GM21367 (cell line): ENCODE measurements at regions not wholly inside any gene's neighbourhood (a gene's known extent, or its start where the extent isn't known, plus 50 kb on each side); places are given as distances from the start of the nearest gene placed in this dataset.
A peak's percentile ranks its signal among the peaks of the same experiment; 100 is the strongest.
"Not testable (repeated sequence)": the region's sequence is repeated elsewhere in the genome, so short reads cannot be mapped to it uniquely, and the experiment has no call there.

Experiments used
- ATAC-seq: cut with Tn5 transposase; IDR thresholded peaks from one replicate; pipeline ENCODE4 v1.9.1; 2021; ENCODE audit not compliant: unreplicated experiment

DNA sequence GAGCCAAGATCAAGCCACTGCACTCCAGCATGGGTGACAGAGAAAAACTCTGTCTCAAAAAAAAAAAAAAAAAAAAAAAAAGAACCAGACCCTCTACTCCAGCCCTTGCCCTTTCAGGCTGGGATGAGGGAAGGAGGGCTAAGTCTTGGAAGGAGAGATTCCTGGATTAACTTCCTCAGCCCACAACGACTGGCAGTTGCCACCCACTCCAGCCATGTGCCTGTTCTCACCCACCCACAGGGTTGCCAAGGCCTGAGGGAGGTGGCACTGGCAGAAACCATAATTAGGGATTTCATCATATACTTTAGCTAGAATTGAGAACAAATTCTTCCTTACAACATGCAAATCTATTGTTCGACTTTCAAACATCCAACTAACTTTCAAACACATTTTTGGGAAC, 87.8 kb upstream of the SLC30A5 start:
- ATAC-seq = no peak

DNA sequence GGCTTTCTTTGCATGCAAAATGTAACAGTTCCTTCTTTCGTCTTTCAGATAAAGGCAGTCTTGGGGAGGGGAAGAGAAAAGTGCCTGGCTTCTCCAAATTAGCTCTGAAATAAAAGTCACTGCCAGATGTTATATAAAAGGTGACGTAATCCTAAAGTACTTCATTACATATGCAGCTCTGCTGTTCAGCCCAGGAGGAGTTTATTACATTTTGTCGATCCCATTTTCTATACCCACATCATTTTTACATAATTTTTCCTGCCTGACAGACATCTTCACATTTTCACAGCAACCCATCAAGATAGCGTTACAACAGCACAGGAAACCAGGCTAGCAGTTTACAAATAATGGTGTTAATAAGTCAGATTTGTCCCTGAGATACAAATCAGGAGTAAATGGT, 86.7 kb upstream of the SLC30A5 start:
- ATAC-seq = no peak

DNA sequence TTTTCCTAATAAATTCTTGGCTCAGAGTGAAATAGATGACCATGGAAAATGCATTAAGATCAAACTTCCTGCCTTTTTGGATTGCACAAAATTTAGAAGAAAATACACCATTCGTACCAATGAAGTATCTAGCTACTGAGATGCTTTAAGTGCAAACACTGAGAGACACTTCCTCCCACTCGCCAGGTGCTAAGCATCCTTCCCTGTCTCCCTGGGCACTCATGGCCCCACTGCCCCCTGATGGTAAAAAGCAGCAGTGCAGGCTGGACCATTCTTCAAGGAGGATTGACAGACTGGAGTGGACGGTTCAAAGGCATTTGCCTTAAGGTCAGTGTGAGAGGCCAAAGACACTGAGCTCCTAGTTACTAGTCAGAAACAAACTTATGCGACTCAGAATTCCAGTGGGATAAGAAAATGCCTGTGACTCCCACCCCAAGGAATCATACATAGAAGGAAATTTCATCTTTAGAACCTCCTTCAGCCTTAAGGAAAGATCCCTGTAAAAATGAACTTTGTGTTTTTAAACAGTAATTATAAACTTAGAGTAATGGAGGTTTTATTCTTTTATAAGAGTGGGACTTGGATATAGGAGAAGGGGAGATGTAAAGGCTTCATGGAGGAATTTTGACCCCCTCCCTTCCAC, 86.0 kb upstream of the SLC30A5 start:
- peak; percentile 94 for ATAC-seq

DNA sequence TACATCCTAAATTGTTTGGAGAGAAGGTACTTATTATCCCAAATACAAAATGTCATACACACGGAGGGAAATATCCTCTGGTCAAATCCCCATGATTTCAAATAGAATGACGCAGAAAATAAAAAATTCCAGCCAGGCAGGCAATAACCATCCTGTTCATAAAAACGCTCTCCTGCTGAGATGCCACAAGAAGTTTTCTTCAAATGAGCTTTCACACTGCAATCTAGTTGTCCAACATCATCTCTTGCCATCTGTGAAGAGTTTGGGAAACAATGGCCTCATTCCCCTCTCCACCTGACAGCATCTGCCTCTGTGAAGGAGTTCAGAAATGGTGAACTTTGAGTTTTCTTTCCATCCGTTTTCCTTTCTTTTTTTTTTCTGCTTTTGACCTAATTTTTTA, 83.3 kb upstream of the SLC30A5 start:
- no peak for ATAC-seq

DNA sequence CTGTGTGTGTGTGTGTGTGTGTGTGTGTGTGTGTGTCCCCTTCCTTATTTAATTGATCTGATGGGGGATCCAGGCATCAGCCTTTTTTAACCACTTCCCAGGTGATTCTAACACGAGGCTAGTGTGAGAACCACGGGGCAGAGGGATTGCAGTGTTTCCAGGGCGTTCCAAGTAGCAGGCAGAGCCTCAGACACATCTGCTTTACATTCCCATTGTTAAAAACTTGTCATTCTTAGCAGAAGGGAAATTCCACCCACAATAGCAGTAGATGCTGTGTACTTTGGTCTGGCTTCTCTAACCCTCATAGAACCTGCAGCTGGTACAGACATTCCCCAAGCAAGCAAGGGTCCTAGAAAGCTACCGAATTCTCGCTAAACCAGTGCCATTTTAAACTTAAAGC, 81.9 kb upstream of the SLC30A5 start:
- no peak for ATAC-seq

DNA sequence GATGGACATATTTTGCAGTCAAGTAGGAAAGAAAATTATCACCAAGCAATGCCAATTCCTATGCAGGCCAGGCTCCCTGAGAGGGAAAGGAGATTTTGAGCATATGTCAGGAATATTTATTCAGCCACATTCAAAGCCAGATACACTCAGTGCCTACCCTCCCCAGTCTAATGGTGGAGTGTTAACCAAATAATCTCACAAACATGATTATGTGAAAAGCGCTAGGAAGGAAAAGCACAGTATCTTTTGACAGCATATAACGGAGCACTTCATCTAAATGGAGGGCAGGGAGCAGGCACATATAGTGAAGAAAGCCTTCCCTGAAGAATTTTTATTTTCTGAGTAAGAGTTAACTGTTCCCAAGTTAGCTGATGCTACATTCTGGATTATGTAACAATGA, 80.3 kb upstream of the SLC30A5 start:
- no peak for ATAC-seq

DNA sequence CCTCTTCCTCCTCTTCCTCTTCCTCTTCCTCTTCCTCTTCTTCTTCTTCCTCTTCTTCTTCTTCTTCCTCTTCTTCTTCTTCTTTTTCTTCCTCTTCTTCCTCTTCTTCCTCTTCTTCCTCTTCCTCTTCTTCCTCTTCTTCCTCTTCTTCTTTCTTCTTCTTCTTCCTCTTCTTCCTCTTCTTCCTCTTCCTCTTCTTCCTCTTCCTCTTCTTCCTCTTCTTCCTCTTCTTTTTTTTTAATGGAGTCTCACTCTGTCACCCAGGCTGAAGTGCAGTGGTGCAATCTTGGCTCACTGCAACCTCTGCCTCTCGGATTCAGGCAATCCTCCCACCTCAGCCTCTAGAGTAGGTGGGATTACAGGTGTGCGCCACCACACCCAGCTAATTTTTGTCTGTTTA, 79.8 kb upstream of the SLC30A5 start:
- ATAC-seq = not testable (repeated sequence)

DNA sequence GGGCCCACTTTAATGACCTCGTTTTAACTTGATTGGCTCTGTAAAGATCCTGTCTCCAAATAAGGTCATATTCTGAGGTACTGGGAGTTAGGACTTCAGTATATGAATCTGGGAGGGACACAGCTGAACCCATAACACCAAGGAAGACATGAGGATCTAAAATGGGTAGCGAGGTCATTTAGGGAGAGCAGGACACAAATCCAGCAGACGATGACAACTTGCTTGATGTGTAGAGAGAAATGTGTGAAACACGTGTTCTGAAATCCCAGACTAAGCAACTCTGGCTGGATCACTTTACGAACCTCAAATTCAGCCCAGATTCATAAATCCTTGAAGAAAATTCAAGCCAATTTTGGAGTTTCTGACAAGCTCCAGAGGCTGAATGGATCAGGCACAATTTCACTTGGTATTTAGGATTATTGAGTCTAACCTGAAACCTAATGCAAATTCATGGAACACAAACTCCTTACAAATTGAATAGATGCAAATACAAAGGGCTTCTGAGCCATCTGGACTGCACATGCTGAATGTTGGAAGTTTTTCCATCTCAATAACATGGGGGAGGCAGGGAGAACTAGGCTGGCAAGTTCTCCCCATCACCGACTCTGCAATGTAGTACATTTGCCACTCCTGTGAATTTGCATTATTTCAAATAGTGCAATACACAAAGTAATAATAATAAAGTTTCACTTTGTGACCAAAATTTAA, 74.0 kb upstream of the SLC30A5 start:
- ATAC-seq = no peak

DNA sequence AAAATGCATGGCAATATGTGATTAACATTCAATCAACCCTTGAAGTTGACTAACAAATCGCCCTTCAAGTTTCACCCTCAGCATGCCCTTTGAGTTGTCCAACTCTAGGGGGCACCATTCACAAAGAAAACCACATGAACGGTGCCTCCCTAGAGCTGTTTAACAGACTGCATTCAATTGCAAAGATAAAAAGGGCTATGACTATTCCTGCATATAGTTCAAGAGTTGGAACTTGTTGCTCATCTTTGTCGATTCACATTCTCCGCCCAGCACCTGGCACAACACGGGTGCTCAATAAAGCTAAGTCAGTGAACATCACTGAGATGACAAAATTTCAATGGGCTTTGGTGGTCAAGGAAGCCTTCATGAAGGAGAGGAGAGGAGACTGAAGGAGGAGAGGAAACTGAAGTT, 69.6 kb upstream of the SLC30A5 start:
- ATAC-seq = no peak

DNA sequence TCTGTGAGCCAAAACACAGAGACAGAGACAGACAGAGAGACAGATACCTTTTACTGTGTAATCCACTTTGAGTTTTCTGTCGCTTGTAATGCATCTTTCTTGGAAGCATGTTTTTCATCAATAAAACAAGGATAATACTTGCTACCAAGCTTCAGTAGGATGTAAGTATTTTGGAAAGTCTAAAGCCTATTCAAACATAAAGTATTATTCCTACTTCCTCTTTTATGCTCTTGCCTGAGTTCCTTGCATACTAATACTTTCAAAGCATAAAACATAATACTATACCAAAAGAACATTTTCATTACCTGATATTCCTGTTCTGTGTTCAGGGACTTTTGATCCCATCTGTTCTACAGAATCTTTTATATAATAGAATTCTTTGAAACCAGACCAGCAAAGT, 64.5 kb upstream of the SLC30A5 start:
- ATAC-seq = no peak

DNA sequence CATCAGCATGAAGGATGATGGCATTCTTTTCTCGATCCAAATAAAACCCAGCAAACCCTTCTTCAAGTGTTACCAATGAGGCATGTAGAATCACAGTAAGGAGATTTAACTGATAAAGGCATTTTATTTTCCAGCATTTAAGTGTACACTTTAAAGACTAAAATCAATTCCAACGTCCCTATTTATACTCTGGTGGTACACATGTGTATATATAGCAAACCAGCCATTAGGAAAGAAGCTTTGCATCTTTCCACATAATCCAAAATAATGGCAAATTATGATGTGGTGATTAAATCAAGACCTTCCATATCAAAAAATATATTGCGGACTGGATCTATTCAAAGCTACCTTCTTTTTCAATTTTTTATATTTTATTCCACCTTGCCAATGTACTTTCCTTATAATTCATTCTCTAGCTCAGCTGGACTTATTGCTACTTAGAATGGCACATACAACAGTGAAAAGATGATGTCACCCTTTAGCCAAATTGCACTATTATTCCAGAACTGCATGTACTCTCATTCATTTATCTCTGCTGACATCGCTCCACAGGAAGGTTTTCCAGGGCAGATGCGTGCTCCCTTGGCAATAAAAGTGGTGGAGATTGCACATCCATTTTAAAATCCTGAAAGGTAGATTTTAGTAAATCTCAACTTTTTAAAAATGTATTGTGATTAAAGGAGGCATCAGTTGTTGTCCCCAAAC, 63.3 kb upstream of the SLC30A5 start:
- no peak for ATAC-seq

DNA sequence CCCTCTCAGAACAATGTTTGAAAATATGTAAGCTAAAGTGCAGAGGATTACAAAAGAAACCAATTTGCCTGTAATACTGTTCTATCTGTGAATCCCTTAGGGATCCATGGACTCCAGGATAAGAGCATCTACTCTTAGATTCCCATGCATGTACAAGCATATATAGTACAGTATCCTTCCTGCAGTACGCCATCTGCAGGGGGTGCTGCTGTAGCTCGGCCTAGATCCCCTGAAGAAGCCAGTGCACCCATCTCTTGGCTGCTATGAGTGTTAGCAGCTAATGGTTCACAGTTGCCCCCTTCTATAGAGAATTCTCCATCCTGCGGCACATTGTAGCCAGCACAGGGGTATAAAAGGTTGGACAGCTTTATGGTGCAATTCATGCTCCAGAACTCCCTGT, 61.8 kb upstream of the SLC30A5 start:
- no peak for ATAC-seq

DNA sequence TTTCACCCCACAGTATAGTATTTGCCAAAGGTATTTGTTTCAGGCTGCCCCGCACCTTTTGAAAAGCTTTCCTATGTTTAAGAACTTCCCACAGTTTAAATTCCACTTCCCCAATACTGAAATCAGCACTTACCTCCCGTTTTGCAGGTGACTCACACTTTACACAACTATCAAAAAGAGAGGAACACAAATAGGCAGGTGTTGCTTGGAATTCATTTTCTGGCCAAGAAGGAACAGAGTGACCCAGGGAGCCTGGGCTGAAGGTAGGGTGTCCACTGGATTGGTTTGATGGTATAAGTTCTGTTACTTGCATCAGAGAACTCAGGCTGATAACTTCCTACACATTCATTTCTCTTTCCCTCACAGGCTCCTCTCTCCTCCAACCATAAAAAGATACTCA, 60.1 kb upstream of the SLC30A5 start:
- ATAC-seq = no peak

DNA sequence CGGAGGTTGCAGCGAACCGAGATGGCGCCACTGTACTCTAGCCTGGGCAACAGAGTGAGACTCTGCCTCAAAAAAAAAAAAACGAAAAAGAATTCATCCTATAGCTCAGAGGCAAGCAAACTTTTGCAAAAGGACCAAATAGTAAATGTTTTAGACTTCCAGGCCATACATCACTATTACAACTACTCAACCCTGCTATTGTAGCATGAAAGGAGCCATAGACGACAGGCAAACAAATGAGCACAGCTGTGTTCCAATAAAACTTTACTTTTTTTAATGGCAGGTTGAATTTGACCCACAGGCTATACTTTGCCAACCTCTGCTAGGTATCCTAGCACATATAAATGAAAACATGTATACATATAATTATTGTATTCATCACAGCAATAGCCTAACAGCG, 58.9 kb upstream of the SLC30A5 start:
- no peak for ATAC-seq

DNA sequence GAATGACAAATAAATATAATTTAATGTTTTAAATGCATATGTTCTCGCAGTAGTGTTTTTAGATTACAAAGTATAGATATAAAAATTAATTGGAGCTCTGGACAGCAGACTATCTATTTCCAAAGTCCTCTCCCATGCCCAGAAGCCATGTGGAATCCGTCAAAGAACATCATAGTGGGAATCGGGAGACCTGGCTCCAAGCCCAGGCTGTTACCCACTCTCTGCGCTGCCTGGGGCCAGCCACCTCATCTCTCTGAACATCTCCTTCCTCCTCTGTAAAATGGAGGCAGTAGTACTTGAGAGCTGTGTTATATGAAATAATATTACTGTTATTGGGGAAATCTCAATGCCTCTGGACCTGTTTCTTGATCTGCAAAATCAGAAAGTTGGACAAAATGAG, 58.1 kb upstream of the SLC30A5 start:
- ATAC-seq = no peak

DNA sequence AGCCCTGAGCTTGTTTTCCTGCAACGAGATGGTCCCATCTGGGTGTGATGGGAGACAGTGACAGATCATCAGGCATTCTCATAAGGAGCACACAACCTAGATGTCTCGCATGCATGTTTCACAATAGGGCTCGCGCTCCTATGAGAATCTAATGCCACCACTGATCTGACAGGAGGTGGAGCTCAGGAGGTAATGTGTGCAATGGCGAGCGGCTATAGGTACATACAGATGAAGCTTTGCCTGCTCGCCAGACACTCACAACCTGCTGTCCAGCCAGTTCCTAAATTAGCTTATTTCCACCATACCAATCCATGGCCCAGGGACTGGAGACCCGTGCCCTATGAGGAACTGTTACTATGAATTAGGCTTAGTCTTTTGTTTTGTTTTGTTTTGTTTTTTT, 55.3 kb upstream of the SLC30A5 start:
- ATAC-seq = no peak

DNA sequence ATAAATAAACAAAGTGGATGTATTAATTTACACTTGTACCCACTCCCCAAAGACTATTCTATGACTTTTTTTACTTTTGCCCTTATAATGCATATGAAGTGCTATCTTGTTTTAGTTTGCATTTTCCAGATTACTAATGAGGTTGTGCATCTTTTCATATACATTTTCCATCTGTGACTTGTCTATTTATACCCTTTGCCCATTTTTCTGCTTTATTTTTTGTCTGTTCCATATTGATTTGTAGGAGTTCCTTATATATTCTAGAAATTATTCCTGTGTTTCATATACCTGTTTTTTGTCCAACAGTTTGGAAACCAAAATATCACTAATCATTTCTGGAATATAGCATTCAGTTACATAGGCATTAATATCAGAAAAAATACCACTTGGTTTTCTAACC, 54.0 kb upstream of the SLC30A5 start:
- ATAC-seq = no peak

DNA sequence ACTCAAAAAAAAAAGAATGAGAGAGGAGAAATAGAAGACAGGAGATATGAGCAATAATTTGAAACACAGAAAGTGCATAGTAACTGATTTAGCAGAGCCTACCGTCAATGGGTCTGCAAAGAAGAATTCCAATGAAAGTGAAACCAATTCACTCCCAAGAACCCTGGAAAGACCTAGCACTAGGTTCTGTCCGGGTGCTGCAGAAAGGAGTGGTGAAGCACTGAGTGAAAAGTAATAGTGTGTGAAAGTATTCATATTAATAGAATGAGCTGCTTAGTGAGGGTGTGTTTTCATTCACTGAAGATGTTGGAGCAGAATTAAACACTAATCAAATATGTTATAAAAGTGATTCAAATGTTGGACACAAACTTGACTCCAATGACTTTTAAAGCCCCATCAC, 51.3 kb upstream of the SLC30A5 start:
- peak; percentile 31 for ATAC-seq

DNA sequence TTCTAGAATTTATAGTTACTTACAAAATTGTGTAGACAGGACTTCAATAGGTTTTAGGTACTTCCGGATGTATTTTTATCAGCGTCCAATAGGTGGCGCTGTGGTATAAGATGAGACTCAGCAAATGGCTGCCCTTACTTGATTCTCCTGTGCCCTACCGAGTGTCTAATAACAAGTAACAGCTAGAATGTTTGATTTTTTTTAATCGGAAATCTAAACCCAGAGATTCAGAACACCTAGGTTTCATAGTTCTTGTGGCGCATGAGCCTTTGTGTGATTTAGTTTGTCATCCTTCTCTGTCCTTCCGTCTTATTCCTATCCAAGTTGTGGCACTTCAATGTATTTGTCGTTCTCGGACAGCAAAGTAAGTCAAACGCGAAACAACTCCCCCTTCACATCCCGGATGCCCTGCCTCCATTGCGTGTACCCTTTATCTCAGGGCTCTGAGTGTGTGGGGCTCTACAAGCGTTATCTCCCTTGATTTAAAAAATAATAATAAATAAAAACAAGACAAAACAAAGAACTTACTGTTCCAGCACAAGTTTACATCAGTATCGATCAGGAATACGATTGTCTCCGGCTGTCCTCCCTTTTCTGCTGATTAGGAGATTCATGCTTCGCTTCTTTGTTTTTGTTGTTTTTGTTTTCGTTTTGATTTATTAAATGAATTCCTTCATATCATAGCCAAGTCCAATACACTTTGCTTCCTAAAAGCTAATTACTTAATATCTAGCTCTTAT, 50.7 kb upstream of the SLC30A5 start:
- peak; percentile 95 for ATAC-seq

DNA sequence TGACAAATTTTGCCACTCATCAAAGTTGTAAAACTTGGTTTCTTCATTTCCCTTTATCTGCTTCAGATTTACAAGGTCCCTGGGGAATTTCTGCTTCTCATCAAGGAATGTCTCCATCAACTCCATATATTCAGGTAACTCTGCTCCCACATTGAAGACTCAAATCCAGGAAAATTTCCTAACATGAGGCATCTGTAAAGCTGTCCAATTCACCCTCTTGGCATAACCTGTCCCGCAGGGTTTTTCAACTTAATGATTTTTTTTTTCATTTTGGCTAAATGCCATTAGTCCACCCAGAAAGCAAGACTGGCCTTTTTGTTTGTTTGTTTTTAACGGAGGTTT, 50.2 kb upstream of the SLC30A5 start:
- ATAC-seq = no peak
